Peyer's patch (tissue), 4 donors: ENCODE measurements at regions not wholly inside any gene's neighbourhood (a gene's known extent, or its start where the extent isn't known, plus 50 kb on each side); places are given as distances from the start of the nearest gene placed in this dataset.

Source experiments
- DNase-seq, 3 donors: peaks; one replicate each; pipeline ENCODE4 v3.0.0-alpha.2; 2017 to 2019
- H3K27ac ChIP-seq, 4 donors: fragments of 200-600 bp; sonication (generic); one replicate each; pipeline ENCODE4 v1.5.1; 2016 to 2019
- H3K27me3 ChIP-seq, 2 donors: fragments of 200-600 bp; sonication (generic); one replicate each; pipeline ENCODE4 v1.5.1; 2019
- H3K36me3 ChIP-seq, 3 donors: fragments of 200-600 bp; sonication (generic); one replicate each; pipeline ENCODE4 v1.5.1; 2016 to 2019
- H3K4me1 ChIP-seq, 4 donors: fragments of 200-600 bp; sonication (generic); one replicate each; pipeline ENCODE4 v1.5.1; 2016 to 2019
- H3K4me3 ChIP-seq, 4 donors: fragments of 200-600 bp; sonication (generic); 1 replicate in 3 of 4; 2 replicates in 1 of 4; pipeline ENCODE4 v1.5.1; 2016 to 2019; ENCODE audit warnings: mild to moderate bottlenecking in 1 of 4
- H3K9me3 ChIP-seq, 4 donors: fragments of 200-600 bp; sonication (generic); one replicate each; pipeline ENCODE4 v1.5.1; 2016 to 2019; ENCODE audit warnings: mild to moderate bottlenecking in 1 of 4
- POLR2A ChIP-seq, 2 donors: fragments of 450-650 bp; IDR thresholded peaks; one replicate each; pipeline ENCODE4 v1.5.1; 2017; ENCODE audit warnings: antibody characterized with exemption in 2 of 2, mild to moderate bottlenecking in 2 of 2, moderate library complexity in 2 of 2
- TF ChIP-seq, protein P1 (sequence below), 6 experiments: fragments of 450-650 bp in 4 of 6; fragments of 200-600 bp in 2 of 6; sonication (generic) in 1 of 6; IDR thresholded peaks; one replicate each; pipeline ENCODE4 v1.5.1; 2017 to 2019; ENCODE audit warnings: antibody characterized with exemption in 6 of 6, mild to moderate bottlenecking in 3 of 6, moderate library complexity in 1 of 6

DNA sequence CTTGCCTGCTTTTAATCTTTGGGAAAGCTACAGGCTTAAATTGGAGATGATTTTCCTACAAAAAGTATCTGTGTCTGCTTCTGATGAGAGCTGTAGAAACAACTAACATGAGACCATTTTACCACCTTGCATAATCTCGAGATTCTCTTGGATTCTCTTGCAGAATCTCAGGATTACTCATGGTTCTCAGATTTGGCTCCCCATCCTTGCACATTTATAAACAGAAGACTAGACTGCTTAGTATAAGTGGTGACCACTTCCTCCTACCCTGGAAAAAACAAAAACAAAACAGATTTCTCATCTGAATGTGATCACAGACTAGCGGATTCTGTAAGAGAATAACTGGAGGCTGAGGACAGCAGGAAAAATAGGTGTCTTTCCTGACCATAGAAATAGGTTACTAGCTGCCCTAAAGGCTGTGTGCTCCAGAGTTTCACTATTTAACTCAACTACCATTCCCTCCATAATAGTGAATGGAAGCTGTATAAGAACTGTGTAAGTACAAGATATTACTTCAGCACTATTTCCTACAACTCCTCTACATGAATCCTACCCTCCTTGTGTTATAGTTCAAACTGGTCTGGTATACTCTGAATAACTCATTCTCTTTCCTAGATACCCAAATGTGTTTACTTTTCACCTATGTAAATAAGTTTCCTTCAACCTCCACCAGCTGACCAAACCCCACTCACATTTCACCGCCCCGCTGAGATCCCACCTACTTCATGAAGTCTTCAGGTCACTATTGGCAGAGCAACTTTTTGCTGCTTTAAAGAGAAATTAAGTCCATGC lies 122.2 kb upstream of the C2CD4B start:
- Histone ChIP-seq H3K4me3 (no peak overlapping the region), H3K27ac (no peak overlapping the region), H3K4me1 (no peaks in the 10 kb centered on the region), H3K9me3 (no peaks in the 10 kb centered on the region), H3K27me3 (no peaks in the 10 kb centered on the region), H3K36me3 (no peaks in the 10 kb centered on the region)
- TF ChIP-seq POLR2A (IDR thresholded peaks at IDR 0.05) = no peak
- TF ChIP-seq, protein P1, sequence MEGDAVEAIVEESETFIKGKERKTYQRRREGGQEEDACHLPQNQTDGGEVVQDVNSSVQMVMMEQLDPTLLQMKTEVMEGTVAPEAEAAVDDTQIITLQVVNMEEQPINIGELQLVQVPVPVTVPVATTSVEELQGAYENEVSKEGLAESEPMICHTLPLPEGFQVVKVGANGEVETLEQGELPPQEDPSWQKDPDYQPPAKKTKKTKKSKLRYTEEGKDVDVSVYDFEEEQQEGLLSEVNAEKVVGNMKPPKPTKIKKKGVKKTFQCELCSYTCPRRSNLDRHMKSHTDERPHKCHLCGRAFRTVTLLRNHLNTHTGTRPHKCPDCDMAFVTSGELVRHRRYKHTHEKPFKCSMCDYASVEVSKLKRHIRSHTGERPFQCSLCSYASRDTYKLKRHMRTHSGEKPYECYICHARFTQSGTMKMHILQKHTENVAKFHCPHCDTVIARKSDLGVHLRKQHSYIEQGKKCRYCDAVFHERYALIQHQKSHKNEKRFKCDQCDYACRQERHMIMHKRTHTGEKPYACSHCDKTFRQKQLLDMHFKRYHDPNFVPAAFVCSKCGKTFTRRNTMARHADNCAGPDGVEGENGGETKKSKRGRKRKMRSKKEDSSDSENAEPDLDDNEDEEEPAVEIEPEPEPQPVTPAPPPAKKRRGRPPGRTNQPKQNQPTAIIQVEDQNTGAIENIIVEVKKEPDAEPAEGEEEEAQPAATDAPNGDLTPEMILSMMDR (IDR thresholded peaks at IDR 0.05) = no peak
- DNase-seq = no peak

DNA sequence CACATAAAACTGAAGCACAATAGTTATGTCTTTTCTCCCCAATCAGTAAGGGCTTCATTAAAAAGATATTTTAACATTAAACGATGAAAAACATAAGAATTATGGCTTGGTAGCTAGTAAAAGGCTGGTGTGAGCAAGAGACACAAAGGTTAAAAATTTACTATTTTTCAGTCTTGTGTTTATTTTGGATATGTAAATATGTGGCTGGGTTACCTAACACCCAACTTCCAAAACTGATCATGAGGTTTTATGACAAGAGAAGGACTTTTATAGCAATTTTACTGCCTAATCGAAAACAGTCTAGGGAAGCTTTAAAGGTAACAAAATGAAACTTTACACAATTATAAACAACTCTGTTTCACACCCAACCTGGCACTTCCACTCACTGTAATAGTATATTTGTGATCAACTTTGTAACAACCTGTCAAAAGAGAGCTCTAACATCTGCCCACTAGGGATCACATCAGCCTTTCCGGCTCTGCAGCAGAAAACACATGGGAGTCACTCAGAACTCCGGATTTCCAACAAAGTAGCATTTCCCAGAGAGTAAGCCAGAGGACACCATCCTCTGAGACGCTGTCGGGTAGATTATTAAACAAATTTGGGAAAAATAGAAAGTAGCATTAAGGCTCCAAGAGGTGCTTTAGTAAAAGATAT lies 123.4 kb upstream of the C2CD4B start:
- Histone ChIP-seq H3K4me3 (no peak overlapping the region), H3K36me3 (no peaks in the 10 kb centered on the region), H3K27me3 (no peaks in the 10 kb centered on the region), H3K9me3 (no peaks in the 10 kb centered on the region), H3K27ac (no peak overlapping the region), H3K4me1 (no peaks in the 10 kb centered on the region)
- TF ChIP-seq POLR2A (IDR thresholded peaks at IDR 0.05) = no peak
- no peak for DNase-seq

DNA sequence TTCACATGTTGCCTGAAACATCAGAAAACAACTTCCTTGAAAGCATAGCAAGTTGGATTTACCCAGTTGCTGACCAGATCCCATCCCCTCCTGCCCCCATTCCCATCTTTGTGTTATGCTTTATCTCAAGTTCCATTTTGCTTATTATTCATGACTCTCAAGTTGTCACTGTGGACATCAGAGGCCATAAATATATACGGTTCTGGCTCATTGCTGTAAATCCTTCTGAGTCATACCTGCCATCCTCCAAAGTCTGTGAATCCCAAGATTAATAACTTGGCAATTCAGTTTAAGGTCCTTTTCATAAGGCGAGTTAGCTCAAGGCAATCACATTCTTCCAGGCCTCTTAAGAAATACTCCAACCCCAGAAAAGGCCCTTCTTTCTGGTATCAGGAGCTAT lies 126.2 kb upstream of the C2CD4B start:
- no peak for DNase-seq
- Histone ChIP-seq H3K9me3 (no peaks in the 10 kb centered on the region), H3K4me3 (no peak overlapping the region), H3K27me3 (no peaks in the 10 kb centered on the region), H3K4me1 (no peaks in the 10 kb centered on the region), H3K27ac (no peak overlapping the region), H3K36me3 (no peaks in the 10 kb centered on the region)
- TF ChIP-seq, protein P1 (IDR thresholded peaks at IDR 0.05) = no peak
- TF ChIP-seq POLR2A (IDR thresholded peaks at IDR 0.05) = no peak

DNA sequence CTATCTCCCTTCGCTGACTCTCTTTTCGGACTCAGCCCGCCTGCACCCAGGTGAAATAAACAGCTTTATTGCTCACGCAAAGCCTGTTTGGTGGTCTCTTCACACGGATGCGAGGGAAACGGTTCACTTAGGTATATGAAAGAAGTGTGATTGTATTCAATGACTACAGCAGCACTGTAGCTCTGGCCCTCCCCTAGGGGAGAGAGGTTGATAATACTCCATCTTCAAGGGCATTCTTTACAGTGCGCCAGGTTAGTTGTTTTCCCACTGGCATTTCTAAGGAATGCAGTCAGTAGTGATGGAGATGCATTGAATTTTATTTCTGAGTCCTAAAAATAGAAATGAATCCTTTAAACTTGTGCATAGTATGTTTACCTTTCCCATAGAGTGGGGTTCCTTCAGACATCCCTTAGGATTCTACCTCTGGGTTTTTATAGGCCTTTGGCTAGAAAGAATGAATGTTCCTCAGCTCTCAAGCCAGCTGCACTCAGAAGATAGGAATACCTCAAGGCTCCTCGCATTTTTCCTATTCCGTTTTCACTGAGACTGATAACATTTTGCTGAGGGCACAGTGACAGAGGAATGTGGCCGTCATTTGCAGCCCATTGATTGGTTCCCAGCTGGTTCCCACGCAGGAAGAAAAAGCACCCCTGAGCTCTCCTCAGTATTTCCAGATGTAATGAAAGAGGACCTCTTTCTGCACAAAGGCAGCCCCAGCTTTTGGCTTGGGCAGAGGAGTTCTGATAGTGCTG lies 131.8 kb upstream of the C2CD4B start:
- Histone ChIP-seq H3K4me1 (no peaks in the 10 kb centered on the region), H3K4me3 (no peak overlapping the region), H3K27me3 (no peaks in the 10 kb centered on the region), H3K27ac (no peak overlapping the region), H3K9me3 (no peaks in the 10 kb centered on the region), H3K36me3 (no peaks in the 10 kb centered on the region)
- no peak for DNase-seq
- no peak for TF ChIP-seq POLR2A (IDR thresholded peaks at IDR 0.05)
- TF ChIP-seq, protein P1 (IDR thresholded peaks at IDR 0.05) = no peak

DNA sequence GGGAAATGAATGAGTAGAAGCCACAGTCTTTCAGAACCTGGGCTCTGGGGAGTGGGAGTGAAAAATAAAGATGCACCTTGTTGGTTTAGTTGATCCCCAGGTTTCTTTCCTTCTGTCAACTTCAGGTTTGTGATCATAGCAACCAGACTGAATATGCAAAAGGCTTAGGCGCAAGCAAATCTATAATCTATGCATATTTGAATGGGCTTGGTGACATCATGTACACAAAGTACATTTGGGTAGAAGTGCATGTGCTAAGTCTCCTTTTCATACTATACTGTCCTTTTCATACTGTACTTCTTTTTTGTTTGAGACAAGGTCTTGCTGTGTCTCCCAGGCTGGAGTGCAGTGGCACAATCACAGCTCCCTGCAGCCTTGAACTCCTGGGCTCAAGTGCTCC lies 132.4 kb upstream of the C2CD4B start:
- Histone ChIP-seq H3K27ac (no peak overlapping the region), H3K27me3 (no peaks in the 10 kb centered on the region), H3K4me3 (no peak overlapping the region), H3K4me1 (no peaks in the 10 kb centered on the region), H3K36me3 (no peaks in the 10 kb centered on the region), H3K9me3 (no peaks in the 10 kb centered on the region)
- no peak for TF ChIP-seq POLR2A (IDR thresholded peaks at IDR 0.05)
- TF ChIP-seq, protein P1 (IDR thresholded peaks at IDR 0.05) = no peak
- no peak for DNase-seq

DNA sequence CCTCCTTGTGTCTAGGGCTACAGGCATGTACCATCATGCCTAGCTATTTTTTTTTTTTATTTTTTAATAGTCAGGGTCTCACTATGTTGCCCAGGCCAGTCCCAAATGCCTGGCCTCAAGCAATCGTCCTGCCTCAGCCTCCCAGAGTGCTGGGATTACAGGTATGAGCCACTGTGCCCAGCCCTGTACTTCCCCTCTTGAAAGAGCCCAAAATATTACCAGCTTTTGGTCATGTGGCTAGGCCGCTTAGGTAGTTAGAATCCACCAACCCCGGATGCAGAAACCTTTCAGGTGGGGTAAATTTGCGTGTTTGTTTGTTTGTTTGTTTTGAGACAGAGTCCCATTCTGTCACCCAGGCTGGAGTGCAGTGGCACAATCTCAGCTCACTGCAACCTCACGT lies 132.8 kb upstream of the C2CD4B start:
- no peak overlapping the region for H3K4me3 ChIP-seq

More for the DNA sequence above, 132.8 kb upstream of the C2CD4B start:
- no peaks in the 10 kb centered on the region for H3K27me3 ChIP-seq
- H3K36me3 ChIP-seq = no peaks in the 10 kb centered on the region
- no peak for TF ChIP-seq POLR2A (IDR thresholded peaks at IDR 0.05)
- TF ChIP-seq, protein P1 (IDR thresholded peaks at IDR 0.05) = no peak
- no peak for DNase-seq
- H3K9me3 ChIP-seq = no peaks in the 10 kb centered on the region
- H3K27ac ChIP-seq = no peak overlapping the region
- H3K4me1 ChIP-seq = no peaks in the 10 kb centered on the region
